Endothelial cell of umbilical vein (primary cell): ENCODE measurements at regions not wholly inside any gene's neighbourhood (a gene's known extent, or its start where the extent isn't known, plus 50 kb on each side); places are given as distances from the start of the nearest gene placed in this dataset.

ENCODE experiments used
- BruUV-seq: library from RNA; stranded (reverse); fragments of 400-500 nt; replicated peaks from 2 replicates; lab custom pipeline; 2021; lab: Mats Ljungman, UMichigan
- CTCF ChIA-PET: fragments of 300-600, 350-600 bp; sonication (Branson Sonifier 250); formaldehyde crosslinking; loops from one replicate; lab custom pipeline; 2021; ENCODE audit warnings: antibody characterized with exemption, inconsistent platforms; lab: Charles Lee
- POLR2A ChIA-PET: fragments of 300-600, 350-600 bp; sonication (Branson Sonifier 250); formaldehyde crosslinking; loops from one replicate; lab custom pipeline; 2021; ENCODE audit warnings: antibody characterized with exemption, inconsistent platforms; lab: Charles Lee
- DNase-seq: peaks from one replicate; pipeline ENCODE4 v3.0.0-alpha.2; 2011; ENCODE audit warnings: low read depth, low spot score
- FAIRE-seq: peaks from 2 replicates; lab custom pipeline; 2011; peaks lifted over from hg19 to GRCh38; lab: Jason Lieb, UNC
- H2AFZ ChIP-seq: 2 replicates; pipeline ENCODE4 v1.6.0; 2012; ENCODE audit warnings: low read depth, low read length, control low read depth, inconsistent platforms
- H3K27ac ChIP-seq: 2 replicates; pipeline ENCODE4 v1.5.1; 2011; ENCODE audit warnings: low read depth, mild to moderate bottlenecking, control low read depth, low read length, moderate library complexity; ENCODE audit not compliant: insufficient read depth
- H3K27me3 ChIP-seq, 2 experiments: 2 replicates each; pipeline versions ENCODE4 v1.6.0 to v1.6.1; 2011; ENCODE audit warnings: low read length in 2 of 2, mixed read lengths in 1 of 2; ENCODE audit not compliant: control insufficient read depth in 2 of 2, insufficient read depth in 2 of 2
- H3K36me3 ChIP-seq, 2 experiments: 2 replicates in 1 of 2; 3 replicates in 1 of 2; pipeline ENCODE4 v1.5.1; 2011; ENCODE audit warnings: low read length in 2 of 2, mild to moderate bottlenecking in 1 of 2, moderate library complexity in 1 of 2; ENCODE audit not compliant: control insufficient read depth in 2 of 2, insufficient read depth in 2 of 2; ENCODE audit errors: extremely low read depth in 1 of 2
- H3K4me1 ChIP-seq: 3 replicates; pipeline ENCODE4 v1.5.1; 2011; ENCODE audit warnings: mild to moderate bottlenecking, low read length; ENCODE audit not compliant: control insufficient read depth, insufficient read depth; ENCODE audit errors: extremely low read depth
- H3K4me2 ChIP-seq: 2 replicates; pipeline ENCODE4 v1.6.1; 2011; ENCODE audit warnings: low read length, control low read depth, mixed read lengths; ENCODE audit not compliant: insufficient read depth
- H3K4me3 ChIP-seq, 3 experiments: fragments of 200-600 bp in 1 of 3; sonication (generic), shearing (Covaris generic) in 1 of 3; replicated peaks in 1 of 3; 2 replicates each; pipeline ENCODE4 v1.5.1; 2011 to 2016; ENCODE audit warnings: control low read depth in 3 of 3, low read length in 3 of 3, mild to moderate bottlenecking in 2 of 3, inconsistent platforms in 1 of 3, low read depth in 1 of 3, moderate library complexity in 1 of 3; ENCODE audit not compliant: insufficient read depth in 1 of 3
- H3K79me2 ChIP-seq: 2 replicates; pipeline ENCODE4 v1.6.0; 2012; ENCODE audit warnings: low read length, inconsistent platforms; ENCODE audit not compliant: control insufficient read depth, insufficient read depth
- H3K9ac ChIP-seq: replicated peaks from 2 replicates; pipeline ENCODE3; 2011; ENCODE audit warnings: low read length, control low read depth; ENCODE audit not compliant: insufficient read depth; ENCODE audit errors: extremely low read depth
- H3K9me1 ChIP-seq: replicated peaks from 3 replicates; pipeline ENCODE4 v1.6.0; 2011; ENCODE audit warnings: mild to moderate bottlenecking, low read length; ENCODE audit not compliant: control insufficient read depth, insufficient read depth; ENCODE audit errors: extremely low read depth
- H3K9me3 ChIP-seq: replicated peaks from 2 replicates; pipeline ENCODE4 v1.5.1; 2012; ENCODE audit warnings: low read length, inconsistent platforms; ENCODE audit not compliant: control insufficient read depth, insufficient read depth
- H4K20me1 ChIP-seq: replicated peaks from 2 replicates; pipeline ENCODE3; 2011; ENCODE audit warnings: mild to moderate bottlenecking, low read length; ENCODE audit not compliant: control insufficient read depth, insufficient read depth; ENCODE audit errors: extremely low read depth
- EZH2 ChIP-seq: IDR thresholded peaks from 2 replicates; pipeline ENCODE4 v1.6.1; 2012; ENCODE audit warnings: borderline replicate concordance, low read depth, mild to moderate bottlenecking, moderate library complexity, low read length, inconsistent platforms; ENCODE audit not compliant: severe bottlenecking
- FOS ChIP-seq: IDR thresholded peaks from 2 replicates; pipeline ENCODE4 v1.6.1; 2011; ENCODE audit warnings: mild to moderate bottlenecking, low read length, moderate library complexity, borderline replicate concordance; ENCODE audit not compliant: insufficient read depth
- GATA2 ChIP-seq: IDR thresholded peaks from 2 replicates; pipeline ENCODE4 v1.7.0; 2011; ENCODE audit warnings: low read depth, mild to moderate bottlenecking, moderate library complexity, mixed read lengths, low read length; ENCODE audit not compliant: insufficient read length, insufficient read depth
- JUN ChIP-seq: IDR thresholded peaks from 2 replicates; pipeline ENCODE4 v1.6.1; 2011; ENCODE audit warnings: borderline replicate concordance, low read depth; ENCODE audit not compliant: insufficient read length, insufficient read depth
- MYC ChIP-seq: IDR thresholded peaks from one replicate; pipeline ENCODE4 v1.6.1; 2011; ENCODE audit warnings: mild to moderate bottlenecking, low read depth, low read length
- POLR2A ChIP-seq: IDR thresholded peaks from 2 replicates; pipeline ENCODE4 v1.6.1; 2012; ENCODE audit warnings: low read depth, mild to moderate bottlenecking, control low read depth, low read length
- POLR2AphosphoS5 ChIP-seq: IDR thresholded peaks from 2 replicates; pipeline ENCODE4 v1.6.1; 2012; ENCODE audit warnings: low read depth, mild to moderate bottlenecking, control low read depth, low read length, moderate library complexity; ENCODE audit not compliant: insufficient read depth
- dilution Hi-C: fragments of 300-500 bp; cut with MboI; formaldehyde crosslinking; loops from one replicate; pipeline ENCODE4 v1.15.0; 2019; ENCODE audit warnings: low sequenced_read_pairs; ENCODE audit not compliant: extremely low pct_ligation_motif_present
- intact Hi-C: fragments of 100-400 bp; cut with micrococcal nuclease; formaldehyde crosslinking; loops from one replicate; pipeline ENCODE4 v1.10.0; 2022
- TF ChIP-seq, protein P1 (sequence below), 2 donors: IDR thresholded peaks; 1 replicate in 1 of 2; 2 replicates in 1 of 2; pipeline ENCODE4 v1.5.1; 2011; ENCODE audit warnings: low read length in 2 of 2, mild to moderate bottlenecking in 2 of 2, moderate library complexity in 2 of 2, control low read depth in 1 of 2, inconsistent platforms in 1 of 2, low read depth in 1 of 2; ENCODE audit not compliant: insufficient read depth in 1 of 2; ENCODE audit errors: extremely low read depth in 1 of 2
- TF ChIP-seq, protein P2 (sequence below): IDR thresholded peaks from 2 replicates; pipeline ENCODE4 v1.6.1; 2011; ENCODE audit not compliant: insufficient read depth, insufficient read length

DNA sequence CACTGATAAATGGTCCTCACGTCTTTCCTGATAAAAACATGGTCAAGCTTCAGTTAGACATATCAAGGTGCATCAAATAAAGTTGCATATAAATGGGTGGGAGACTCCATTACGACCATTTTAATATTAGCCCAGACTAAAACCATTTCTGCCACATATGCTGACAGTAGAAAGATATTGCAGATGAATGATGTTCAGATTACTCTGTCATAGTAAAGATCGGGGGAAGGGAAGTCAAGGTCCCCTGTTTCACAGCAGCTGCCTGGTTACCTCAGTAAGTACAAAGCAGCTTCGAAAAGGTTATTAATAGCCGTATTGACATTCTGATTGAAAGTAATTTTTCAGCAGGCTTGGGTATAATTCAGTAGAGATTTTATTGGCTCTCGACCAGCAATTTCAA is 927.7 kb upstream of the CDH2 start:
- Histone ChIP-seq H3K27me3 (no peaks in the 10 kb centered on the region), H3K36me3 (no peaks in the 10 kb centered on the region), H3K4me1 (peaks cover 2% of the 10 kb centered on the region), H2AFZ (no peak overlapping the region), H3K9ac (no peak overlapping the region), H3K9me3 (no peaks in the 10 kb centered on the region), H3K27ac (no peak overlapping the region), H3K9me1 (peaks cover 3% of the 10 kb centered on the region), H3K4me2 (no peak overlapping the region), H3K4me3 (no peak overlapping the region), H4K20me1 (no peaks in the 10 kb centered on the region), H3K79me2 (no peaks in the 10 kb centered on the region)
- TF ChIP-seq MYC (no peak), POLR2AphosphoS5 (no peak), EZH2 (no peak), FOS (no peak), GATA2 (no peak), JUN (no peak), POLR2A (no peak)
- TF ChIP-seq, protein P1, sequence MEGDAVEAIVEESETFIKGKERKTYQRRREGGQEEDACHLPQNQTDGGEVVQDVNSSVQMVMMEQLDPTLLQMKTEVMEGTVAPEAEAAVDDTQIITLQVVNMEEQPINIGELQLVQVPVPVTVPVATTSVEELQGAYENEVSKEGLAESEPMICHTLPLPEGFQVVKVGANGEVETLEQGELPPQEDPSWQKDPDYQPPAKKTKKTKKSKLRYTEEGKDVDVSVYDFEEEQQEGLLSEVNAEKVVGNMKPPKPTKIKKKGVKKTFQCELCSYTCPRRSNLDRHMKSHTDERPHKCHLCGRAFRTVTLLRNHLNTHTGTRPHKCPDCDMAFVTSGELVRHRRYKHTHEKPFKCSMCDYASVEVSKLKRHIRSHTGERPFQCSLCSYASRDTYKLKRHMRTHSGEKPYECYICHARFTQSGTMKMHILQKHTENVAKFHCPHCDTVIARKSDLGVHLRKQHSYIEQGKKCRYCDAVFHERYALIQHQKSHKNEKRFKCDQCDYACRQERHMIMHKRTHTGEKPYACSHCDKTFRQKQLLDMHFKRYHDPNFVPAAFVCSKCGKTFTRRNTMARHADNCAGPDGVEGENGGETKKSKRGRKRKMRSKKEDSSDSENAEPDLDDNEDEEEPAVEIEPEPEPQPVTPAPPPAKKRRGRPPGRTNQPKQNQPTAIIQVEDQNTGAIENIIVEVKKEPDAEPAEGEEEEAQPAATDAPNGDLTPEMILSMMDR (IDR thresholded peaks at IDR 0.05; ENCODE audit: extremely low read depth in 1 of 2, insufficient read depth in 1 of 2, low read depth in 1 of 2, low read length in 2 of 2) = no peak
- TF ChIP-seq, protein P2, sequence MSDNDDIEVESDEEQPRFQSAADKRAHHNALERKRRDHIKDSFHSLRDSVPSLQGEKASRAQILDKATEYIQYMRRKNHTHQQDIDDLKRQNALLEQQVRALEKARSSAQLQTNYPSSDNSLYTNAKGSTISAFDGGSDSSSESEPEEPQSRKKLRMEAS = no peak
- no TSS peak for BruUV-seq
- dilution Hi-C loops = no loop called here
- intact Hi-C loops = no loop called here
- ChIA-PET CTCF (interaction anchor here (1.6 kb wide), 1 partner anchor 62 kb away, joined by 3 read pairs; no protein-coding TSS in a partner anchor), POLR2A (no interaction called here)
- FAIRE-seq (no peak), DNase-seq (no peak)
